ENCODE measurements at regions not wholly inside any gene's neighbourhood (a gene's known extent, or its start where the extent isn't known, plus 50 kb on each side); places are given as distances from the start of the nearest gene placed in this dataset.

DNA sequence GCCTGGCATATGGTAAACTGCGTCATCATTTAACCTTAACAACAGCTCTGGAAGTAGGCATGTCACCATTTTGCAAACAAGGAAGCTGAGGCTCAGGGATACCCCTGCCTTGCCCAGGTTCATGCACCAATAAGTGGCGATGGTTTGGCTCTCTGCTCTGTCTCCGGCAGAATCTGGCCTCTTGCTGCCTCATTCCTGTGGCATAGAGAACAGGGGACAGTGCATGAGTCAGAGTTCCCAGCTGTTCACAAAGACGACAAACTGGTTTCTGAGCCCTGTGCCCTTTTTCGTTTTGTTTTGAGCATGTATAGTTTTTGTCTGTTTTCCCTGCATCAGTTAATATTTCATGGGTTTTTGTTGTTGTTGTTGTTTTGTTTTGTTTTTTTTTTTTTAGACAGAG, 236.8 kb downstream of the OPA1 start:
- no peak for DNase-seq

DNA sequence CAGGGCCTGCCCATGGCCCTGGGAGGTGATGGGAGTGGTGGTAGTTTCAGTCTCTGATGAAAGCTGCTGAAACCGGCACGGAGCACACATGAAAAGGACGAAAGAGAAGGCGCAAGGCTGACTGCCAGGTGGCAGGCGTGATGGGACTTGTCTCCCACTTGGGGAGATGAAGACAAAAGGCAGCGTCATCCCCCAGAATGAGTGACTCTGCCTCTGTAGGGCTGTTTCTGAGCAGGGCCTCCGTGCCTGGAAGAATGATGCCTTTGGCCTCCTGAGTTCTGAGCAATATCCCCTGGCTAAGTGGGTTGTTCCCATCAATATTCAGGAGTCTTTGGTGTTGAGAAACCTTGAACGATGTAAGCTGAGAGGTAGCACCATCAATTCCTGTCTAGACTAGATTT, 237.8 kb downstream of the OPA1 start:
- no peak for DNase-seq

DNA sequence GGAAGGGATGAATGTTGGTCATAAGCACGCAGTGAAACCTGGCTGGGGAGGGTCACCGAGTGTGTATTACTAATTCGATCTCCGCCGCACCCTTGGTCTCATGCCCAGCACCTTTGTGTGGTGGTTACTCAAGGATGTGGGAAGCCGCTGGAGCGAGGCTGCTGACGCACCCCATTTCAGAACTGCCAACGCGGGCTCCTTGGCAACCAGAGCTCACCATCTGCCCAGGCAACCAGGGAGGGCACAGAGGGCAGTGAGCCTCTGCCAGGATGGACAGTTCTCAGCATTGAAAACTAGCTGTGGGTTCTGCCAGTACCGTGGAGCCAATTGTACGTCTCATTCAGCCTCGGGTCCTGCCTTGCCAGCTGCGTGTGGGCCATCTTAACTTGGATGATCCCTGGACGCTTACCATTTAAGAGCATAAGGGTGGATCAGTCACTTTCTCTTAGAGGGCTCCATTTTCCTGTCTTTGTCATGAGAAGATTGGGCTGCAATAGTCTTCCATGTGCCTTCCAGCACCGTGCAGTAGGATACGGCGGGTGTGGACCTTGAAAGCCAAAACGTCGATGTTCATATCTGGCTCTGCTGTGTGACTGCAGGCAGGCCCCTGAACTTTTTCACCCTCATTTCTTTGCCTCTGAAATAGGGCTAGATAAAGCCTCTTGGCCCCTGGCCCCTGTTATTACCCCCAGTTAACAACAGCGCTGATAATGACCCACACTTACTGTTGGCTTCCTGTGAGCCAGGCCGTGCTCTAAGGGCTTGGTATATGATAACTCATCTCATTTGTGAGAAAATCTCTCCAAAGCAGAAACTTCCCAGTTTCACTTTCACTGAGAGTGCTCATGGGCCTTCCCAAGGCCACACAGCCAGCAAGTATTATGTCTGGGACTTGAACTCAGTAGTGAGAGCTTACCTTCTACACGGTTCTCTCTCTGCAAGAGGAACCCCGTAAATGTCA, 238.8 kb downstream of the OPA1 start:
- no peak for DNase-seq

DNA sequence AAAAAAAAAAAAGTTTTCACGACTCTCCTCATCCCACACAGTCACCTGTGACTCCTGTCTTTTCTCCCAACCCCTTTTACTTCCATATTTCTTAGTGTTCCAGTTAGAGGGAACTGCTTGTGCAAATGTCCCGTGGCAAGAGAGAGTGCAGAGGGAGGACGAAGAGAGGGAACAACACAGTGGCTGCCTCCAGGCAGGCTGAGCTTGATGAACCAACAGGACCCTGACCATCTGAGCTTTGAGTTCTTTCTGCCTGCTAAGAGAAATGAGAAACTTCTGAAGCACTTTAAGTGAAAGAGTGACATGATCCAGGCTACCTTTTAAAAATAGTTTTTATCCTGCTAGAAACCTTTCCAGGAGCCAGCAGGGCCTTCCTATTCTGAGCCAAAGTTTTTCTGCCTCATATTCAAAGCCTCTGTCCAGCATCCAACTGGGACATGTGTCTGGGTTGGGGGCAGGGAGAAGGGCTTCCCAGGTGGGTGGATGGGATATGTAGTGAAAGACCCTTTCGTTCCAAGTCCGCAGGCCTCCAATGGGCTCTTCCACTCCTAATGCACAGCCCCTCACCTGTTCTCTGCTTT, 239.9 kb downstream of the OPA1 start:
- DNase-seq = no peak

DNA sequence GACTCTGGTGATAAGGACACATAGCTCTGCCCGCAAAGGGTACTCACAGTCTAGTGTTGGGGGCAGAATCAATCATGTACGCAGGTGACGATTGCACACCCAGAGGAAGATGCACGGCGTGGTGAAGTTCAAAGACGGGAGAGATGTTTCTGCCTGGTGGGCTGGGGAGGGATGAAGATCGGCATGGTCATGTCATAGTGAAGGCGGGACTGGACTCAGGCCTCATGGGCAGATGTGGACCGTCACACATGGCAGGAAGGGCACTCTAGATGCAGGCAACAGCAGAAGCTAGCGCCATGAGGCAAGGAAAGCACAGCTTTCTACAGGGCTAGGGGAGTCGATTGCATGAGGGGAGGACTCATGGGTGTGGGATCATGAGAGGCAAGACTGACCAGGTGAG, 240.6 kb downstream of the OPA1 start:
- DNase-seq = no peak

DNA sequence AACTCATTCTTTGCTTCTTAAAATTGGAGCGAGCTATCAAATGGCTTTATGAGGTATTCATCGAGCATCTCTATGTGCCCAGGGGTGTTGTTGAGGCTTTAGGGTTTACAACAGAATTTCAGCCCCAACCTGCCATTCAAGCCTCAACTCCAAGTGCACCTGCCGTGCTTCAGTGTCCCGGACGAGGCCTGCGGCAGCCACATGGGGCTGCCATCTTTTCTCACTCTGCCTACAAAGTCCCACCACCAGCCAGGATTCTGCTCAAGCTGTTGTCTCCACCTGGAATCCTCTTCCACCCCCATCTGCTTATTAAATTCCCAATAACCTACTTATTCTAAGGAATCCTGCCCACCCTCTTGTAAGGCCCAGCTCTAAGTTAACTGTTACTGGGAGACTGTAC, 242.4 kb downstream of the OPA1 start:
- DNase-seq = no peak

DNA sequence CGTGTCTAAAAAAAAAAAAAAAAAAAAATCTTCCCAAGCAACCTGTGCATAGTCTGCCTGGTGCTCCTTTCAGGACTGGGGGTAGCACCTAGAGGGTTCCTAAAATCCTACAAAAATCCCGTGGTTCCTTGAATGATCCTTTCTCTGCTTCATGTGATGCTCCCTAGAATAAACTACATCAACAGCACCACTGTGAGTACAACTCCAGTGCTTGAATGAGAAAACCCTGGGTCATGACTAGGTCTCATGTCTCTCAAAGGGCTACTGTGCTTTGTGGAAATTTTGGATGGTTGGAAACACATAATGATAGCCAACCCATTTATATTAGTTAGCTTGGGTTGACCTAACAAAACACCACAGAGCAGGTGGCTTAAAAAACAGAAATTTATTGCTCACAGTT, 243.5 kb downstream of the OPA1 start:
- DNase-seq = no peak

DNA sequence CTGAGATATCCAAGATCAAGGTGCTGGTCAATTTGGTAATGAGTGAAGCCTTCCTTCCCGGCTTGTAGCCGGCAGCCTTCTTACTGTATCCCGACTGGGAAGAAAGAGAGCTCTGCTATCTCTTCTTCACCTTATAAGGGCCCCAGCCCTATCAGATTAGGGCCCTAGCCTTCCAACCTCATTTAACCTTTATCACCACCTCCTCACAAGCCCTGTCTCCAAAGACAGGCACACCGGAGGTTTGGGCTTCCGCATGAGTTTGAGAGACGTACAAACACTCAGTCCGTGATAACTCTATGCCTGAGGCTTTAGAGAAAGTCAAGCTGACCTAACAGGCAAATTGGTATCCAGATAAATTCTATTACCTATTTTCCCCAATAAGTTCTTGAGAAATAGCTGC, 243.9 kb downstream of the OPA1 start:
- no peak for DNase-seq

DNA sequence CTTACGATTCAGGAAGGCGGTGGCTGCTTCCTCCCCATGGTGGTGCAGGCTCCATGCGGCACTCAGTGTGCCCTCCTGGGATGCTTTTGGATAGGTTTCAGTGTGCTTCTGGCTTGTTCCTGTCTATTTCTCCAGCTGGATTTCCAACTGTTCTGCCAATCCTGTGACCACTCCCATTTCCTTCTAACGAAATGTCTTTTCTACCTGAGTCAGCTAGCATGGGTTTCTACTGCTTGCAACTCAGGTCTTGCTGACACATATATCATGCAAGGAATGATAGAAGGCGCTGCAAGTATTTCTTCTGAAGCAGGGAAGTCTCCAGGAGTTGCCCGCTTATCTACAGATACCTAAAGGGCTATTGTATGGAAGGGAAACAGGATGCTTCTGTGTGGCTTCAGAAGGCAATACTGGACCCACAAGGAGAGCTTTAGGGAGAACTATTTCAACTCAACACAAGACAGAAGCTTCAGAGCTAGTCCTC, 244.4 kb downstream of the OPA1 start:
- DNase-seq = no peak

DNA sequence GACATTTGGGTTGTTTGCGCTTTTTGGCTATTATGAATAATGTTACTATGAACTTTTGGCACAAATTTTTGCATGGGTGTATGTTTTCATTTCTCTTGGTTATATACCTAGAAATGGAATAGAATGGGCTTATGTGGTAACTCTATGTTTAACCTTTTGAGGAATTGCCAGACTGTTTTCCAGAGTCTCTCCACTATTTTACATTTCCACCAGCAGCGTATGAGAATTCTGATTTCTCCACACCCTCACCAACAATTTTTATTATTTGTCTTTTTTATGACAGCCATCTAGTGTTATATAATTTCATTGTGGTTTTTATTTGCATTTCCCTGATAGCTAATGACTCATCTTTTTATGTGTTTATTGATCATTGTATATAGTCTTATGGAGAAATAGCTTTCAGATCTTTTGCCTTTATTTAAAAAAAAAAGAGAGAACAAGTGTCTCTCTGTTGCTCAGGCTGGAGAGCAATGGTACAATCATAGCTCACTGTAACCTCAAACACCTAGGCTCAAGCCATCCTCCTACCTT, 247.2 kb downstream of the OPA1 start:
- no peak for DNase-seq

DNA sequence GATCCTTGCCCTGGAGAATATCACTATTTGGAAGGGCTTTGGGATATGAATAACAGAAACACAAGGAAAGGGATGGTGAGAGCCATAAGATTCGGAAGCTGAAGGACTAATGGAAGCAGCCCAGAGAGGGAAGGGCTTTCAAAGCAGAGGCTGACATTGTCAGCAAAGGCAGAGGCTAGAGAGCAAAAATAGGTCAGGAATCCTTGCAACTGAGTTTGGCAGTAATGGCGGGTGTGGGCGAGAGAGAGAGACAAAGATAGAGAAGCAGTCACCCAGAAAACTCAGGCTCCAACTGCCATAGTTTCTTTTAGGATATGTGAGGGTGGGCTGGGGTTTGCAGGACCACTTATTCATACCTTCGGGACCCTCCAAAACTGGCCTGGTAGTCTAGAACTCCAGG, 248.6 kb downstream of the OPA1 start:
- DNase-seq = no peak

DNA sequence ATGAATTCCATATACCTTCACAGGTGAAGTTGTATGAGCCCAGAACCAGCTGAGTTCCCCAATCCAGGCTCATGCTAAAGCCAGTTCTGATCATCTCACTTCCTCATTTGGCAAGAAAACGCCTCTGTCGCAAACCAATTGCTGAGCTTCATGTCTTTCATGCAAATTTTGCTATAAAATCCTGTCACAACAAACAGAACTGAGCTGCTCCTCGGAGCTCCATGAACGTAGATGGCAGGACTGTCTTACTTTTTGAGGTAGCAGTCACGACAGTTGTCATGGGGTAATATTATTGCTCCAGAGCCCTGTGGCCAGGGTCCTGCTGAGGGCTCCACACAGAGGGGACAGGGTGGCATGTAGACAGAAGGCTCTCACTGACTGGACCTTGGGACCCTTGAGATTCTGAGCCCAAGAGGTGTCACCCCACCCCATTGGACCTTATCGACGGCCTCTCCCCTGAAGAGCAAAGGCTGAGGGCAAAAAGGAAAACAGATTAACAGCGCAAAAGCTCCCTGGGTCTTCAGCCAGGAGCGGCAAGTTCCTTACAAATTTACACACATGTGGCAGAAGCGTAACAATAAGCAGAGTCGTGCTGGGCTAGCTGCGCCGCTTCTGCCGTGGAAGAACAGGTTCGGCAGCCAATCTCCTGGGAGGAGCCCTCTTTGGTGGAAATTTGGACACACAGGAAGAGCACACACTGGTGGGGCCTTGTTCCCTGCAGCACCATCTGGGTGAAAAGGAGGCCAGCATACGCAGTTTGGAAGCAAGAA, 249.2 kb downstream of the OPA1 start:
- no peak for DNase-seq

DNA sequence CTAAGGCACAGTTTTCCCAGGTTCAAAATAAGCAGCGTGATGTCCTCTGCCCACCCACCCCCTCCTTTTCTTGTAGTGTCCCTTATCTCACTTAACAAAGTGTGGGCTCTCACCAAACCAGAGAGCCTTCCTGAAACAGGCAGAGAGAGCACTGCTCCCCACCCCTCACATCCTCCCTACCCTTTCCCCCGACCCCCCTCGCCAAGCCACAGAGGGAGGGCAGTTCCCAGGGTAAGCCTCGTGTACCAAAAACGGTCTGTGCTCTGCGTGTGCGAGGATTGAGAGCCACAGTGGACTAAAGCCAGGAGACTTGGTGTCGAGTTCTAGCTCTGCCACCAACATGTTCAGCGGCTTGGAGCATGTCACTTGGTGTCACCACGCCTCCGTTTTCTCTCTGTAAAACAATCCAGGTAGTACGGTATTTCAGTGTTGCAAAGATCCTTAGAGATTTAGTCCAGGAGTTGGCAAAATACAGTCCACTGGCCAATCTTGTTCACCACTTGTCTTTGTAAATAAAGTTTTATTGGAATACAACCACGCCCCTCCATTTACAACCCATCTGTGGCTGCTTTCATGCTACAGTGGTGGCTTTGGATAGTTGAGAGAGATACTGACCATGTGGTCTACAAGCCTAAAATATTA, 249.9 kb downstream of the OPA1 start:
- no peak for DNase-seq

DNA sequence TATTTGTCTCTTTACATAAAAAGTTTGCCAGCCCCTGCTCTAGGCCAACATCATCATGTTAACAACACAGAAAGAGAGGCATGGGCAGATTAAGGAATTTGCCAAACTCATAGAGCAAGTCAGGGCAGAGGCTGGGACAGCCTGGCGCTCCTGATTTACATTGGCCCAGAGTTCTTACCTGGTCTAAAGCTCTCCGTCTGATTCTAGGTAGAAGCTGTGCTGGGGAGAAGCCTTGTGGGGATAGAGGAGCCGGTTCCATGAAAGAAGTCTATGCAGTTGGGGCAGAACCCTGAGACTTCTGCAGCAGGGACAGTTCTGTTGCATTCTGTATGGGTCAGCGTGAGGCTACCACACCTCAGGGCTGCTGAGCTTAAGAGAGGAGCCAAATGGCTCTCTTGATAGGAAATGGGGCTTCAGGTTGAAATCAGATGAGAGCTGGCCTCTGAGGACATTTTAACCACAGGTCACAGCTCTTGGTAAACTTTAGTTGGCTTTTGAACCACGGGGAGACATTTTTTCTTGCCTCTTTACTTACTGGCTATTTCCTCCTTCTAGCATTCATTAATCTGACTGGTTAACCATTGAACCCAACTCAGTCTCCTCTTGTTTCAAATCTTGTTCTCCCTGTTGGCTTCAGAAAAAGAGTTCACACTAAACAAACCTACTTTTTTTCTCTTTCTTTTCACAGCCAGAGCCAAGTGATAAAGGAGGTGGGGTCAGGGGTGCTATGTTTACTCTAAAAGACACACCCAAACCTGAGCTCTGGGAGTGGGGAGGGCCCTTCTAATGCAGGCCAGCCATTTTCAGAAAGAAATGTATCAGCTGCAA, 250.7 kb downstream of the OPA1 start:
- DNase-seq = no peak

DNA sequence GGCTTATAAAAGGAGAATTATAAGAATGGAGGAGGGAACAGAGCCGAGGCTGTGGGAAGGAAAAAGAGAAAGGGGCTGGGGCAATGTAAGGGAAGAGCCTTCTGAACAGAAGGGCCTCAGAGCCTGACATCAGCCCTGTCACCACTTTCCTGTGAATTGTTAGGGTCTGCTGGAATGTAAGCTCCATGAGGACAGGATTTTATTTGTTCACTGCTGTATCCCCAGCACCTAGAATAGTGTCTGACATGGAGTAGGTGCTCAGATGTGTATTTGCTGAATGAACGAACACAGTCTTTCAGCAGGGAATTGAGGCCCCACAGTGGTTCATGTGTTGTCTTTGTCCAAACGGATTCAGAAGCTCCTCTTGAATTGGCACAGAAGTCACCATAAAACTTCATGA, 251.5 kb downstream of the OPA1 start:
- no peak for DNase-seq

DNA sequence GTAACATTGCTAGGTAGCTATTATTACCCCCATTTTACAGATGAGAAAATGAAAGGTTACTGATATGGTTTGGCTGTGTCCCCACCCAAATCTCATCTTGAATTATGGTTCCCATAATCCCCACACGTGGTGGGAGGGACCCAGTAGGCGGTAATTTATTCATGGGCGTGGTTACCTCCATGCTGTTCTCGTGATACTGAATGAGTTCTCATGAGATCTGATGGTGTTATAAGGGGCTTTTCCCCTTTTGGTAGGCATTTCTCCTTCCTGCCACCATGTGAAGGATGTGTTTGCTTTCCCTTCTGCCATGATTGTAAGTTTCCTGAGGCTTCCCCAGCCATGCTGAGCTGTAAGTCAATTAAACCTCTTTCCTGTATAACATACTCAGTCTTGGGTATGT, 252.1 kb downstream of the OPA1 start:
- DNase-seq = no peak

DNA sequence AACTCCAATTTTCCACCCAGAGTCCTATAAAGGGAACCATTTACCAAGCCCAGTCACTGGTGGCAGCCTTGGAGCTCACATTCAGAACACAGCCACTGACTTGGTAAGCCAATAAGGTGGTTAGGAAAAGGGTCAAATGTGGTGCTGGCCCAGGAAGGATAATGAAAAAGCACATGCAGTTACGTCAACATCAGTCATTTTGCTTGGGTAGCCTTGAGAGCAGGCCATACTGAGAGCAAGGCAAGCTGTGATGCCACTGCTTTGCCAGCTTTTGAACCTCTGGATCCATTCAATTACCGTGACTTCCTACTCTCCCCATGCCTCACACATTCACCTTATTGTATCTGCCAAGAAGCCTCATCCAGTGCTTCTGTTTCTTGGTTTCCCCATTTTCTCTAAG, 253.6 kb downstream of the OPA1 start:
- DNase-seq = no peak

DNA sequence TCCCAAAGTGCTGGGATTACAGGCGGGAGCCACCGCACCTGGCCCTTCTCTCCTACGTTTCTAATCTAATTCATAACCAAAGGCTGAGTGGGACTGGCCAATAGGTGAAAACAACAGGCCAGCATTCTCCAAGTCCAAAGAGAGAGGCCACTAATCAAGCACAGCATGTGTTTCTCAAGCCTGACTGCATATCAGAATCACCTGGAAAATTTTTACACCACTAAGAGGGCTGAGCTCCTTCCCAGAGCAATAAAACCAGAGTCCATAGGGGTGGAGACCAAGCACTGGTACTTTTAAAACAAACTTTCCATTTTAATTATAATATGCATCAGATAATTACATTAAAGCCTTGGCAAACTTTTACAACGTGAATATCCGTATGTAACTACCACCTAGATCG, 254.4 kb downstream of the OPA1 start:
- no peak for DNase-seq

DNA sequence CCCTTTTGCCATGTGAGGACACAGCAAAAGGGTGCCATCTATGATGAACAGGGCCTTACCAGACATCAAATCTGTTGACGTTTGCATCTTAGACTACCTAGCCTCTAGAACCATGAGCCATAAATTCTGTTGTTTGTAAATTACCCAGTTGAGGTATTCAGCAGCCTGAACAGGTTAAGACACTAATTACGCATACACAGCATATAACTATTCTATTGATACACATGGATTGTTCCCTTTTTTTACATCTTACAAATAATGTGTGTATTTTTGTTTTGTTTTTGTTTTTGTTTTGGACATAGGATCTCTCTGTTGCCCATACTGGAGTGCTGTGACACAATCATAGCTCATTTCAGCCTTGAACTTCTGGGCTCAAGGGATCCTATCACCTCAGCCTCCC, 255.5 kb downstream of the OPA1 start:
- no peak for DNase-seq

DNA sequence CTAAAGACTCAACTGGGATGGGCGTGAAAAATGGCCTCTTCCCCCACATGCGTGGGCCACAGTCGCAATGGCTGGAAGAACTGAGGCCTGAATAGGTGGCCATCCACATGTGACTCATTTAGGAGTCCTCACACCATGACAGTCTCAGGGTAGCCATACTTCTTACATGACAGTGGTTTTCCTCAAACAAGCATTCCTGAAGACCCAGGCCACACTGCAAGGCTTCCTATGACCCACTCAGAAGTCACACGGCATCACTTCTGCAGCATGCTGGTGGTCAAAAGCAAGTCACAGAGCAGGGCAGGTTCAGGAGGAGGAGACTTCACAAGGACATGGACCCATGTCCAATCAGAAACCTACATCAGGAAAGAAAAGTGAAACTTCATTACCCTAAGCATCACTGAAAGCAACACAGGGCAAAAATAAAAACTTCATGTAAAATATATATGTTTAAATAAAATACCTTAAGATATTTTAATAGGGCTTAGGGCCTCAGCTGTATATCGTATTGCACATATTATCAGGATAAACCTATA, 257.1 kb downstream of the OPA1 start:
- no peak for DNase-seq

DNA sequence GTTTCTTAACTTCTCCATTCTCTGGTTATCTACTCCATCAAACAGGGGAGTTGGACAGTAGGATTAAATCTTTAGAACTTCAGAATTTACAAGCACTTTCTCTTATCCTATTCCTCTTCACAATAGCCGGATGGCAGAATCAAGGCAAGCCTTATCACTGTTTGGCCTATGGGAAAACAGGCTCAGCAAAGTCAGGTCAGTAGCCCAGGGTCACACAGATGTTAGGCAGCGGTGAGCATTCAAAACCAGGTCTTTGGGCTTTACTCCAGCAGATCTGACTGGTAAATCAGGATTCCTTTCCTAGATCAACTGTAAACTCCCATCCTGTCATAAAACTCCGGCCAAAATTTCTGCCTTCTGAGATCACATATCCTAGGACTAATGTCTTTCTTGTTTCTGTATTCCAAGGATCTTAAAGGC, 258.4 kb downstream of the OPA1 start:
- no peak for DNase-seq
